ENCODE measurements at regions not wholly inside any gene's neighbourhood (a gene's known extent, or its start where the extent isn't known, plus 50 kb on each side); places are given as distances from the start of the nearest gene placed in this dataset.

- no peak for TF ChIP-seq CTCF (conservative IDR thresholded peaks at IDR 0.05)
- no peak for TF ChIP-seq EZH2 (IDR thresholded peaks at IDR 0.05; ENCODE audit: low read depth)
Observed at GRCh38 chr1:188247255-188247654, 1418.5 kb downstream of the PLA2G4A start.

Measured in PC-9 (cell line).